ENCODE measurements at regions not wholly inside any gene's neighbourhood (a gene's known extent, or its start where the extent isn't known, plus 50 kb on each side); places are given as distances from the start of the nearest gene placed in this dataset.
"Not testable (repeated sequence)": the region's sequence is repeated elsewhere in the genome, so short reads cannot be mapped to it uniquely, and the experiment has no call there.

GRCh38 chr1:149157409-149157808, 54.1 kb upstream of the NBPF9 start:
- DNase-seq (ENCODE audit: low read depth): not testable (repeated sequence)

GRCh38 chr1:149158308-149158707, 55.0 kb upstream of the NBPF9 start:
- DNase-seq (ENCODE audit: low read depth): not testable (repeated sequence)

GRCh38 chr1:149163063-149163444, 59.7 kb upstream of the NBPF9 start:
- not testable (repeated sequence) for DNase-seq (ENCODE audit: low read depth)

- DNase-seq (ENCODE audit: low read depth): not testable (repeated sequence)
Measured at GRCh38 chr1:149174765-149175164, 71.4 kb upstream of the NBPF9 start.

GRCh38 chr1:149175812-149176211, 72.5 kb upstream of the NBPF9 start:
- not testable (repeated sequence) for DNase-seq (ENCODE audit: low read depth)

GRCh38 chr1:149176453-149177316, 73.3 kb upstream of the NBPF9 start:
- DNase-seq (ENCODE audit: low read depth): peak; percentile 3

- DNase-seq (ENCODE audit: low read depth): not testable (repeated sequence)
Measured at GRCh38 chr1:149190742-149191141, 87.4 kb upstream of the NBPF9 start.

GRCh38 chr1:149196651-149197050, 93.3 kb upstream of the NBPF9 start:
- DNase-seq (ENCODE audit: low read depth): not testable (repeated sequence)

- peak; percentile 59 for DNase-seq (ENCODE audit: low read depth)
Measured at GRCh38 chr1:149200567-149200966, 97.2 kb upstream of the NBPF9 start.

GRCh38 chr1:149202283-149202682, 98.9 kb upstream of the NBPF9 start:
- not testable (repeated sequence) for DNase-seq (ENCODE audit: low read depth)

GRCh38 chr1:149204396-149204795, 101.0 kb upstream of the NBPF9 start:
- DNase-seq (ENCODE audit: low read depth): not testable (repeated sequence)

GRCh38 chr1:149208836-149209235, 105.5 kb upstream of the NBPF9 start:
- not testable (repeated sequence) for DNase-seq (ENCODE audit: low read depth)

GRCh38 chr1:149211757-149212420, 108.5 kb upstream of the NBPF9 start:
- DNase-seq (ENCODE audit: low read depth): not testable (repeated sequence)

GRCh38 chr1:149212946-149213345, 109.6 kb upstream of the NBPF9 start:
- not testable (repeated sequence) for DNase-seq (ENCODE audit: low read depth)

GRCh38 chr1:149213673-149214072, 110.3 kb upstream of the NBPF9 start:
- DNase-seq (ENCODE audit: low read depth): not testable (repeated sequence)

- not testable (repeated sequence) for DNase-seq (ENCODE audit: low read depth)
Measured at GRCh38 chr1:149218080-149218988, 115.0 kb upstream of the NBPF9 start.

- not testable (repeated sequence) for DNase-seq (ENCODE audit: low read depth)
Measured at GRCh38 chr1:149219539-149219938, 116.2 kb upstream of the NBPF9 start.

- not testable (repeated sequence) for DNase-seq (ENCODE audit: low read depth)
Measured at GRCh38 chr1:149220463-149221074, 117.2 kb upstream of the NBPF9 start.

- DNase-seq (ENCODE audit: low read depth): not testable (repeated sequence)
Measured at GRCh38 chr1:149227933-149228665, 124.7 kb upstream of the NBPF9 start.

- DNase-seq (ENCODE audit: low read depth): not testable (repeated sequence)
Measured at GRCh38 chr1:149228672-149229585, 125.6 kb upstream of the NBPF9 start.

All from stromal cell of bone marrow (primary cell).